Astrocyte (in vitro differentiated cells and primary cell): ENCODE measurements at regions not wholly inside any gene's neighbourhood (a gene's known extent, or its start where the extent isn't known, plus 50 kb on each side); places are given as distances from the start of the nearest gene placed in this dataset.

Source experiments
- CTCF ChIP-seq: IDR thresholded peaks from 2 replicates; pipeline ENCODE4 v1.5.1; 2011; ENCODE audit warnings: low read depth, mild to moderate bottlenecking, inconsistent platforms, low read length, moderate library complexity; ENCODE audit not compliant: insufficient read depth
- EZH2 ChIP-seq: IDR thresholded peaks from 2 replicates; pipeline ENCODE4 v1.6.1; 2012; ENCODE audit warnings: mild to moderate bottlenecking, low read length, inconsistent platforms; ENCODE audit not compliant: insufficient read depth

- no peak for TF ChIP-seq CTCF
- no peak for TF ChIP-seq EZH2
These were observed 115.0 kb upstream of the FOXA2 start for GRCh38 chr20:22699396-22699795.
